ENCODE measurements at regions not wholly inside any gene's neighbourhood (a gene's known extent, or its start where the extent isn't known, plus 50 kb on each side); places are given as distances from the start of the nearest gene placed in this dataset.
A peak's percentile ranks its signal among the peaks of the same experiment; 100 is the strongest.
"Not testable (repeated sequence)": the region's sequence is repeated elsewhere in the genome, so short reads cannot be mapped to it uniquely, and the experiment has no call there.

GRCh38 chr2:199189229-199189628 lies 268.5 kb downstream of the SATB2 start:
- no peaks in the 10 kb centered on the region for H3K27me3 ChIP-seq (ENCODE audit: control insufficient read depth, insufficient read depth, low read length)
- no peaks in the 10 kb centered on the region for H3K9me3 ChIP-seq (ENCODE audit: control insufficient read depth, insufficient read depth, low read length)
- DNase-seq (ENCODE audit: low read depth in 4 of 6, low spot score in 6 of 6) = no peak
- H3K4me1 ChIP-seq (ENCODE audit: control insufficient read depth, insufficient read depth, low read length) = no peaks in the 10 kb centered on the region
- WGBS (ENCODE audit: insufficient coverage) = 90% methylated on average over 2 of the region's 2 CpGs
- no peak overlapping the region for H3K27ac ChIP-seq (ENCODE audit: low read depth, low read length)
- no peak overlapping the region for H3K4me3 ChIP-seq (ENCODE audit: low read depth, low read length)
- no peaks in the 10 kb centered on the region for H3K36me3 ChIP-seq (ENCODE audit: control insufficient read depth, insufficient read depth, low read length)

- Histone ChIP-seq H3K27me3 (ENCODE audit: control insufficient read depth, insufficient read depth, low read length) (no peaks in the 10 kb centered on the region), H3K4me3 (ENCODE audit: low read depth, low read length) (no peak overlapping the region), H3K27ac (ENCODE audit: low read depth, low read length) (no peak overlapping the region), H3K36me3 (ENCODE audit: control insufficient read depth, insufficient read depth, low read length) (no peaks in the 10 kb centered on the region), H3K4me1 (ENCODE audit: control insufficient read depth, insufficient read depth, low read length) (no peaks in the 10 kb centered on the region), H3K9me3 (ENCODE audit: control insufficient read depth, insufficient read depth, low read length) (no peaks in the 10 kb centered on the region)
- DNase-seq (ENCODE audit: low read depth in 4 of 6, low spot score in 6 of 6) = peak in 2 of 6 donors; percentile 22 to 24
- no CpG with 5 or more reads among the region's 2 CpGs for WGBS (ENCODE audit: insufficient coverage)
These were observed 271.4 kb downstream of the SATB2 start for GRCh38 chr2:199186301-199186751.

GRCh38 chr2:199185174-199185573 lies 272.6 kb downstream of the SATB2 start:
- 91% methylated on average over 4 of the region's 5 CpGs for WGBS (ENCODE audit: insufficient coverage)
- not testable (repeated sequence) for DNase-seq (ENCODE audit: low read depth in 4 of 6, low spot score in 6 of 6)

GRCh38 chr2:199163613-199164458 lies 293.9 kb downstream of the SATB2 start:
- H3K4me3 ChIP-seq (ENCODE audit: low read depth, low read length) = no peak overlapping the region
- WGBS (ENCODE audit: insufficient coverage) = 80% methylated on average over 3 of the region's 5 CpGs
- no peaks in the 10 kb centered on the region for H3K4me1 ChIP-seq (ENCODE audit: control insufficient read depth, insufficient read depth, low read length)
- no peaks in the 10 kb centered on the region for H3K9me3 ChIP-seq (ENCODE audit: control insufficient read depth, insufficient read depth, low read length)
- no peak overlapping the region for H3K27ac ChIP-seq (ENCODE audit: low read depth, low read length)
- no peaks in the 10 kb centered on the region for H3K36me3 ChIP-seq (ENCODE audit: control insufficient read depth, insufficient read depth, low read length)
- DNase-seq (ENCODE audit: low read depth in 4 of 6, low spot score in 6 of 6) = no peak
- no peaks in the 10 kb centered on the region for H3K27me3 ChIP-seq (ENCODE audit: control insufficient read depth, insufficient read depth, low read length)

More at GRCh38 chr2:199185174-199185573, 272.6 kb downstream of the SATB2 start:
- not testable (repeated sequence) for H3K27ac ChIP-seq (ENCODE audit: low read depth, low read length); H3K36me3 ChIP-seq (ENCODE audit: control insufficient read depth, insufficient read depth, low read length); H3K27me3 ChIP-seq (ENCODE audit: control insufficient read depth, insufficient read depth, low read length); H3K9me3 ChIP-seq (ENCODE audit: control insufficient read depth, insufficient read depth, low read length); H3K4me1 ChIP-seq (ENCODE audit: control insufficient read depth, insufficient read depth, low read length); H3K4me3 ChIP-seq (ENCODE audit: low read depth, low read length)

- Histone ChIP-seq H3K9me3 (ENCODE audit: control insufficient read depth, insufficient read depth, low read length) (peaks cover 2% of the 10 kb centered on the region), H3K36me3 (ENCODE audit: control insufficient read depth, insufficient read depth, low read length) (no peaks in the 10 kb centered on the region), H3K27ac (ENCODE audit: low read depth, low read length) (no peak overlapping the region), H3K27me3 (ENCODE audit: control insufficient read depth, insufficient read depth, low read length) (no peaks in the 10 kb centered on the region), H3K4me3 (ENCODE audit: low read depth, low read length) (no peak overlapping the region), H3K4me1 (ENCODE audit: control insufficient read depth, insufficient read depth, low read length) (no peaks in the 10 kb centered on the region)
- no CpG with 5 or more reads among the region's 1 CpG for WGBS (ENCODE audit: insufficient coverage)
- no peak for DNase-seq (ENCODE audit: low read depth in 4 of 6, low spot score in 6 of 6)
These were observed 296.9 kb downstream of the SATB2 start for GRCh38 chr2:199160677-199161465.

GRCh38 chr2:199160081-199160480 lies 297.7 kb downstream of the SATB2 start:
- H3K27me3 ChIP-seq (ENCODE audit: control insufficient read depth, insufficient read depth, low read length) = no peaks in the 10 kb centered on the region
- no CpG with 5 or more reads among the region's 4 CpGs for WGBS (ENCODE audit: insufficient coverage)
- H3K27ac ChIP-seq (ENCODE audit: low read depth, low read length) = no peak overlapping the region
- H3K4me3 ChIP-seq (ENCODE audit: low read depth, low read length) = no peak overlapping the region
- H3K9me3 ChIP-seq (ENCODE audit: control insufficient read depth, insufficient read depth, low read length) = peaks cover 2% of the 10 kb centered on the region
- no peaks in the 10 kb centered on the region for H3K4me1 ChIP-seq (ENCODE audit: control insufficient read depth, insufficient read depth, low read length)
- no peak for DNase-seq (ENCODE audit: low read depth in 4 of 6, low spot score in 6 of 6)
- H3K36me3 ChIP-seq (ENCODE audit: control insufficient read depth, insufficient read depth, low read length) = no peaks in the 10 kb centered on the region

- WGBS (ENCODE audit: insufficient coverage) = 88% methylated on average over 1 of the region's 3 CpGs
- Histone ChIP-seq H3K27me3 (ENCODE audit: control insufficient read depth, insufficient read depth, low read length) (no peaks in the 10 kb centered on the region), H3K4me3 (ENCODE audit: low read depth, low read length) (no peak overlapping the region), H3K9me3 (ENCODE audit: control insufficient read depth, insufficient read depth, low read length) (no peaks in the 10 kb centered on the region), H3K36me3 (ENCODE audit: control insufficient read depth, insufficient read depth, low read length) (no peaks in the 10 kb centered on the region), H3K4me1 (ENCODE audit: control insufficient read depth, insufficient read depth, low read length) (no peaks in the 10 kb centered on the region), H3K27ac (ENCODE audit: low read depth, low read length) (no peak overlapping the region)
- no peak for DNase-seq (ENCODE audit: low read depth in 4 of 6, low spot score in 6 of 6)
These were observed 309.5 kb downstream of the SATB2 start for GRCh38 chr2:199148076-199148845.

- H3K4me3 ChIP-seq (ENCODE audit: low read depth, low read length) = no peak overlapping the region
- H3K27ac ChIP-seq (ENCODE audit: low read depth, low read length) = no peak overlapping the region
- no peaks in the 10 kb centered on the region for H3K9me3 ChIP-seq (ENCODE audit: control insufficient read depth, insufficient read depth, low read length)
- H3K4me1 ChIP-seq (ENCODE audit: control insufficient read depth, insufficient read depth, low read length) = no peaks in the 10 kb centered on the region
- H3K27me3 ChIP-seq (ENCODE audit: control insufficient read depth, insufficient read depth, low read length) = no peaks in the 10 kb centered on the region
- no peak for DNase-seq (ENCODE audit: low read depth in 4 of 6, low spot score in 6 of 6)
- H3K36me3 ChIP-seq (ENCODE audit: control insufficient read depth, insufficient read depth, low read length) = no peaks in the 10 kb centered on the region
These were observed 310.5 kb downstream of the SATB2 start for GRCh38 chr2:199147216-199147615.

GRCh38 chr2:199144546-199144945 lies 313.2 kb downstream of the SATB2 start:
- H3K4me3 ChIP-seq (ENCODE audit: low read depth, low read length) = no peak overlapping the region
- H3K4me1 ChIP-seq (ENCODE audit: control insufficient read depth, insufficient read depth, low read length) = no peaks in the 10 kb centered on the region
- H3K27ac ChIP-seq (ENCODE audit: low read depth, low read length) = no peak overlapping the region
- no peak for DNase-seq (ENCODE audit: low read depth in 4 of 6, low spot score in 6 of 6)
- no peaks in the 10 kb centered on the region for H3K9me3 ChIP-seq (ENCODE audit: control insufficient read depth, insufficient read depth, low read length)
- no peaks in the 10 kb centered on the region for H3K36me3 ChIP-seq (ENCODE audit: control insufficient read depth, insufficient read depth, low read length)
- H3K27me3 ChIP-seq (ENCODE audit: control insufficient read depth, insufficient read depth, low read length) = no peaks in the 10 kb centered on the region

Measured in spinal cord (tissue), 9 donors.